Neural progenitor cell (in vitro differentiated cells): ENCODE measurements at regions not wholly inside any gene's neighbourhood (a gene's known extent, or its start where the extent isn't known, plus 50 kb on each side); places are given as distances from the start of the nearest gene placed in this dataset.

ENCODE experiments used
- DNase-seq: peaks from one replicate; pipeline ENCODE4 v3.0.0-alpha.2; 2016; ENCODE audit warnings: low spot score
- H2AFZ ChIP-seq: fragments of 200-600 bp; sonication (generic); replicated peaks from 2 replicates; pipeline ENCODE4 v1.6.1; 2016; ENCODE audit warnings: antibody characterized with exemption
- H3F3A ChIP-seq: fragments of 200-600 bp; sonication (generic); 2 replicates; pipeline ENCODE4 v1.6.1; 2016; ENCODE audit warnings: antibody characterized with exemption, low read depth
- H3K27ac ChIP-seq: fragments of 200-600 bp; sonication (generic); 2 replicates; pipeline ENCODE4 v1.5.1; 2016; ENCODE audit warnings: mild to moderate bottlenecking
- H3K27me3 ChIP-seq: fragments of 200-600 bp; sonication (generic); 2 replicates; pipeline ENCODE4 v1.6.1; 2016; ENCODE audit warnings: mild to moderate bottlenecking, moderate library complexity
- H3K36me3 ChIP-seq: fragments of 200-600 bp; sonication (generic); 2 replicates; pipeline ENCODE4 v1.5.1; 2016
- H3K4me1 ChIP-seq: fragments of 200-600 bp; sonication (generic); 2 replicates; pipeline ENCODE4 v1.6.1; 2016; ENCODE audit warnings: mixed run types
- H3K4me2 ChIP-seq: fragments of 200-600 bp; sonication (generic); 2 replicates; pipeline ENCODE4 v1.6.1; 2016
- H3K4me3 ChIP-seq: fragments of 200-600 bp; sonication (generic); 2 replicates; pipeline ENCODE4 v1.5.1; 2016
- H3K79me2 ChIP-seq: fragments of 200-600 bp; sonication (generic); 2 replicates; pipeline ENCODE4 v1.6.1; 2016; ENCODE audit warnings: low read depth
- H3K9ac ChIP-seq: fragments of 200-600 bp; sonication (generic); 2 replicates; pipeline ENCODE4 v1.6.1; 2016
- H3K9me3 ChIP-seq: fragments of 200-600 bp; sonication (generic); 2 replicates; pipeline ENCODE4 v1.5.1; 2016; ENCODE audit warnings: low read depth
- H4K20me1 ChIP-seq: fragments of 200-600 bp; sonication (generic); 2 replicates; pipeline ENCODE4 v1.6.1; 2016; ENCODE audit warnings: low read depth
- H3K27ac Mint-ChIP-seq: 3 replicates; pipeline ENCODE4 v1.8.0; 2021; ENCODE audit warnings: mixed read lengths
- H3K27me3 Mint-ChIP-seq: 2 replicates; pipeline ENCODE4 v1.8.0; 2022; ENCODE audit warnings: low read depth, mild to moderate bottlenecking, inconsistent platforms, moderate library complexity, mixed read lengths; ENCODE audit not compliant: insufficient read depth
- H3K36me3 Mint-ChIP-seq: 3 replicates; pipeline ENCODE4 v1.8.0; 2021; ENCODE audit warnings: mixed read lengths
- H3K4me1 Mint-ChIP-seq: 3 replicates; pipeline ENCODE4 v1.8.0; 2021; ENCODE audit warnings: mixed read lengths
- H3K4me3 Mint-ChIP-seq: 3 replicates; pipeline ENCODE4 v1.8.0; 2021; ENCODE audit warnings: mild to moderate bottlenecking, moderate library complexity, mixed read lengths
- H3K9me3 Mint-ChIP-seq: 3 replicates; pipeline ENCODE4 v1.8.0; 2020; ENCODE audit warnings: mixed read lengths
- CTCF ChIP-seq: fragments of 200-600 bp; sonication (generic); IDR thresholded peaks from 2 replicates; pipeline ENCODE4 v1.5.1; 2017; ENCODE audit warnings: antibody characterized with exemption, mild to moderate bottlenecking
- EZH2 ChIP-seq: fragments of 200-600 bp; sonication (generic); IDR thresholded peaks from 2 replicates; pipeline ENCODE4 v1.6.1; 2017; ENCODE audit warnings: antibody characterized with exemption, mild to moderate bottlenecking, moderate library complexity
- EZH2phosphoT487 ChIP-seq: fragments of 200-600 bp; sonication (generic); IDR thresholded peaks from 2 replicates; pipeline ENCODE4 v1.6.1; 2017; ENCODE audit warnings: antibody characterized with exemption

GRCh38 chr7:17552373-17552772 lies 253.9 kb downstream of the AHR start:
- H3K27me3 Mint-ChIP-seq = peaks cover 2% of the 10 kb centered on the region
- peaks cover 2% of the 10 kb centered on the region for H3K9me3 Mint-ChIP-seq
- no peaks in the 10 kb centered on the region for H3K4me1 Mint-ChIP-seq
- no peaks in the 10 kb centered on the region for H3K27me3 ChIP-seq
- DNase-seq = no peak
- H3K36me3 ChIP-seq = no peaks in the 10 kb centered on the region
- H3K4me3 Mint-ChIP-seq = no peak overlapping the region
- H3K27ac ChIP-seq = no peak overlapping the region
- H2AFZ ChIP-seq = no peak overlapping the region
- no peaks in the 10 kb centered on the region for H4K20me1 ChIP-seq
- H3K79me2 ChIP-seq = no peaks in the 10 kb centered on the region
- no peak overlapping the region for H3K27ac Mint-ChIP-seq
- H3K9me3 ChIP-seq = no peaks in the 10 kb centered on the region
- H3K4me3 ChIP-seq = no peak overlapping the region
- H3F3A ChIP-seq = no peaks in the 10 kb centered on the region
- H3K4me2 ChIP-seq = no peak overlapping the region
- H3K4me1 ChIP-seq = no peaks in the 10 kb centered on the region
- no peaks in the 10 kb centered on the region for H3K36me3 Mint-ChIP-seq
- no peak overlapping the region for H3K9ac ChIP-seq
- TF ChIP-seq EZH2phosphoT487 (no peak), EZH2 (no peak), CTCF (no peak)

GRCh38 chr7:17552952-17553351 lies 254.5 kb downstream of the AHR start:
- Mint-ChIP-seq H3K9me3 (peaks cover 2% of the 10 kb centered on the region), H3K36me3 (no peaks in the 10 kb centered on the region), H3K27ac (no peak overlapping the region), H3K27me3 (peaks cover 2% of the 10 kb centered on the region), H3K4me3 (no peak overlapping the region), H3K4me1 (no peaks in the 10 kb centered on the region)
- Histone ChIP-seq H3K4me3 (no peak overlapping the region), H3K36me3 (no peaks in the 10 kb centered on the region), H4K20me1 (no peaks in the 10 kb centered on the region), H3K79me2 (no peaks in the 10 kb centered on the region), H3K4me1 (no peaks in the 10 kb centered on the region), H3K4me2 (no peak overlapping the region), H3K27me3 (no peaks in the 10 kb centered on the region), H3F3A (no peaks in the 10 kb centered on the region), H3K27ac (no peak overlapping the region), H3K9ac (no peak overlapping the region), H2AFZ (no peak overlapping the region), H3K9me3 (no peaks in the 10 kb centered on the region)
- DNase-seq = no peak
- TF ChIP-seq EZH2phosphoT487 (no peak), EZH2 (no peak), CTCF (no peak)

GRCh38 chr7:17554341-17555015 lies 256.0 kb downstream of the AHR start:
- DNase-seq = no peak
- H2AFZ ChIP-seq = no peak overlapping the region
- H3K36me3 Mint-ChIP-seq = no peaks in the 10 kb centered on the region
- no peaks in the 10 kb centered on the region for H3K4me1 ChIP-seq
- no peak overlapping the region for H3K9ac ChIP-seq
- peaks cover 2% of the 10 kb centered on the region for H3K27me3 Mint-ChIP-seq
- H3K4me1 Mint-ChIP-seq = no peaks in the 10 kb centered on the region
- H3K27ac Mint-ChIP-seq = no peak overlapping the region
- TF ChIP-seq EZH2 = no peak
- TF ChIP-seq EZH2phosphoT487 = no peak
- no peak overlapping the region for H3K4me2 ChIP-seq
- H3K79me2 ChIP-seq = no peaks in the 10 kb centered on the region
- H3K4me3 Mint-ChIP-seq = no peak overlapping the region
- H3K36me3 ChIP-seq = no peaks in the 10 kb centered on the region
- H3K9me3 Mint-ChIP-seq = no peaks in the 10 kb centered on the region
- no peaks in the 10 kb centered on the region for H3K27me3 ChIP-seq
- H4K20me1 ChIP-seq = no peaks in the 10 kb centered on the region
- H3K4me3 ChIP-seq = no peak overlapping the region
- H3F3A ChIP-seq = no peaks in the 10 kb centered on the region
- H3K9me3 ChIP-seq = no peaks in the 10 kb centered on the region
- H3K27ac ChIP-seq = no peak overlapping the region

GRCh38 chr7:17556247-17556956 lies 257.9 kb downstream of the AHR start:
- H3K4me3 Mint-ChIP-seq = no peak overlapping the region
- H3K27ac ChIP-seq = no peak overlapping the region
- H3K27ac Mint-ChIP-seq = no peak overlapping the region

More at GRCh38 chr7:17556247-17556956, 257.9 kb downstream of the AHR start:
- Mint-ChIP-seq H3K9me3 (no peaks in the 10 kb centered on the region), H3K27me3 (peaks cover 2% of the 10 kb centered on the region), H3K4me1 (no peaks in the 10 kb centered on the region), H3K36me3 (no peaks in the 10 kb centered on the region)
- DNase-seq = no peak
- Histone ChIP-seq H3K79me2 (no peaks in the 10 kb centered on the region), H2AFZ (no peak overlapping the region), H3K4me3 (no peak overlapping the region), H3K4me2 (no peak overlapping the region), H3K9ac (no peak overlapping the region), H4K20me1 (no peaks in the 10 kb centered on the region), H3F3A (no peaks in the 10 kb centered on the region), H3K27me3 (no peaks in the 10 kb centered on the region), H3K4me1 (no peaks in the 10 kb centered on the region), H3K9me3 (no peaks in the 10 kb centered on the region), H3K36me3 (no peaks in the 10 kb centered on the region)
- TF ChIP-seq EZH2phosphoT487 (no peak), EZH2 (no peak), CTCF (no peak)
